Gastrocnemius medialis (tissue), 4 donors: ENCODE measurements at regions not wholly inside any gene's neighbourhood (a gene's known extent, or its start where the extent isn't known, plus 50 kb on each side); places are given as distances from the start of the nearest gene placed in this dataset.

ENCODE experiments used
- CTCF ChIP-seq, 5 experiments: fragments of 450-650 bp in 3 of 5; fragments of 200-600 bp in 2 of 5; sonication (generic) in 2 of 5; IDR thresholded peaks in 4 of 5; conservative IDR thresholded peaks in 1 of 5; 1 replicate in 4 of 5; 2 replicates in 1 of 5; pipeline ENCODE4 v1.5.1; 2016 to 2019; ENCODE audit warnings: antibody characterized with exemption in 5 of 5, mild to moderate bottlenecking in 3 of 5, moderate library complexity in 3 of 5
- POLR2A ChIP-seq, 2 donors: fragments of 450-650 bp; IDR thresholded peaks; one replicate each; pipeline ENCODE4 v1.6.1; 2017; ENCODE audit warnings: antibody characterized with exemption in 2 of 2, mild to moderate bottlenecking in 2 of 2, moderate library complexity in 2 of 2

- TF ChIP-seq POLR2A (IDR thresholded peaks at IDR 0.05) (no peak), CTCF (IDR thresholded peaks at IDR 0.05 in 4 of 5, conservative IDR thresholded peaks at IDR 0.05 in 1 of 5) (no peak)
Measured at GRCh38 chr3:22495241-22495640, 707.9 kb upstream of the UBE2E2 start.
